ENCODE measurements at regions not wholly inside any gene's neighbourhood (a gene's known extent, or its start where the extent isn't known, plus 50 kb on each side); places are given as distances from the start of the nearest gene placed in this dataset.
A peak's percentile ranks its signal among the peaks of the same experiment; 100 is the strongest.

- Histone ChIP-seq H4K8ac (ENCODE audit: low read depth in 2 of 2, low read length in 2 of 2) (no peak overlapping the region), H4K5ac (ENCODE audit: low read depth, low read length) (no peak overlapping the region), H2BK15ac (ENCODE audit: low read depth, low read length) (no peak overlapping the region), H4K20me1 (ENCODE audit: insufficient read depth, low read length) (no peaks in the 10 kb centered on the region), H3K27me3 (ENCODE audit: control insufficient read depth, insufficient read depth, low read length) (no peaks in the 10 kb centered on the region), H3K36me3 (ENCODE audit: control insufficient read depth, insufficient read depth, low read length) (no peaks in the 10 kb centered on the region), H3K56ac (ENCODE audit: extremely low read depth, insufficient read depth, low read length) (no peak overlapping the region), H3K9ac (ENCODE audit: low read depth, low read length) (no peak overlapping the region), H3K27ac (ENCODE audit: insufficient read depth, low read length) (no peak overlapping the region), H3K23ac (ENCODE audit: low read depth, low read length) (no peak overlapping the region), H3K4ac (ENCODE audit: low read depth, low read length) (no peak overlapping the region), H2AK9ac (replicated peaks; ENCODE audit: low read depth, low read length, poor library complexity) (no peak overlapping the region), H4K91ac (ENCODE audit: insufficient read depth, low read depth, low read length) (no peak overlapping the region), H2BK5ac (ENCODE audit: low read depth, low read length, poor library complexity, severe bottlenecking) (no peak overlapping the region), H3K79me1 (ENCODE audit: low read depth in 1 of 2, low read length in 2 of 2) (no peaks in the 10 kb centered on the region), H3K4me1 (ENCODE audit: control insufficient read depth, insufficient read depth, low read length) (peaks cover 2% of the 10 kb centered on the region; the same call in 1 of the 2 replicates), H2BK120ac (ENCODE audit: low read depth, low read length) (no peak overlapping the region), H2BK20ac (ENCODE audit: low read depth, low read length) (no peak overlapping the region), H2AFZ (replicated peaks; ENCODE audit: low read length, poor library complexity) (peak overlapping the region; percentile 4), H2AK5ac (ENCODE audit: low read depth, low read length) (no peak overlapping the region), H3K4me3 (ENCODE audit: insufficient read depth, low read depth, low read length) (no peak overlapping the region), H3K9me3 (ENCODE audit: control insufficient read depth, insufficient read depth, low read length) (no peaks in the 10 kb centered on the region), H3K14ac (replicated peaks; ENCODE audit: low read depth, low read length) (no peak overlapping the region), H3K9me1 (ENCODE audit: insufficient read depth, low read length) (no peaks in the 10 kb centered on the region; the same call in 1 of the 2 replicates), H3K18ac (ENCODE audit: low read depth, low read length) (no peak overlapping the region), H3K4me2 (ENCODE audit: low read depth, low read length) (no peak overlapping the region)
- in situ Hi-C loops (cut with MboI; ENCODE audit: low sequenced_read_pairs), result no loop called here
- CTCF ChIA-PET, result interaction anchor here (0.9 kb wide), 1 partner anchor 15 kb away, joined by 3 read pairs; no protein-coding TSS in a partner anchor
- TF ChIP-seq USF2 (IDR thresholded peaks at IDR 0.05; ENCODE audit: low read depth, low read length) (no peak), FOS (IDR thresholded peaks at IDR 0.05; ENCODE audit: low read depth, low read length) (no peak), RCOR1 (IDR thresholded peaks at IDR 0.05; ENCODE audit: insufficient replicate concordance, low read length) (no peak), CEBPB (IDR thresholded peaks at IDR 0.05; ENCODE audit: low read depth, low read length) (no peak), NFE2L2 (IDR thresholded peaks at IDR 0.05; ENCODE audit: low read depth, low read length) (no peak)
- no peak for DNase-seq
- ATAC-seq (ENCODE audit: low read depth), result peak; percentile 79
- POLR2A ChIA-PET (ENCODE audit: unreplicated experiment), result no interaction called here
- 13% methylated on average over 2 of the region's 13 CpGs; no CpG with 5 or more reads in 1 of the 2 experiments for WGBS, 2 experiments (ENCODE audit: extremely low coverage in 2 of 2, insufficient read length in 1 of 2)
- intact Hi-C loops (cut with micrococcal nuclease), result no loop called here
- dilution Hi-C loops (cut with HindIII; ENCODE audit: low sequenced_read_pairs, unreplicated experiment), result no loop called here
- BruUV-seq (replicated peaks), result no TSS peak
Measured at GRCh38 chr2:47249157-47249900, 73.0 kb upstream of the CALM2 start.

All from IMR-90 (cell line).